NCI-H2196 (cell line): ENCODE measurements at regions not wholly inside any gene's neighbourhood (a gene's known extent, or its start where the extent isn't known, plus 50 kb on each side); places are given as distances from the start of the nearest gene placed in this dataset.

ENCODE experiments used
- DNase-seq: peaks from one replicate; lab custom pipeline; 2025; ENCODE audit not compliant: unreplicated experiment; lab: John Stamatoyannopoulos, UW

DNA sequence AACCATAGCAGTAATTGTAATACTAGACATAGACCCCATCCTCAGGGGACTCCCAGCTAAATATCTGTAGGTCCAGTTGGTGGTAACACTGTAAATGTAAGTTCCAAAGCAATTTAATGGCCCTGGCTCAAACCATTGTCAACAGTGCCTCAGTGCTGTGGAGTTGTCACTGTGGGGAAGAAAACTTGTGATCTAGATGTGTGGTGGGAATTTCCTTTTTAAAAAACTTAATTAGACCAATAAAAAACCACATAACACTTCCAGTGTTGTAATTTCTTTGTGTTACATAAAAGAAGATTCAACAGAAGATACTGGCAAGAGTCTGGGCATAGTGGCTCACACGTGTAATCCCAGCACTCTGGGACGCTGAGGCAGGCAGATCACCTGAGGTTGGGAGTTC is 138.6 kb upstream of the UMPS start:
- no peak for DNase-seq

DNA sequence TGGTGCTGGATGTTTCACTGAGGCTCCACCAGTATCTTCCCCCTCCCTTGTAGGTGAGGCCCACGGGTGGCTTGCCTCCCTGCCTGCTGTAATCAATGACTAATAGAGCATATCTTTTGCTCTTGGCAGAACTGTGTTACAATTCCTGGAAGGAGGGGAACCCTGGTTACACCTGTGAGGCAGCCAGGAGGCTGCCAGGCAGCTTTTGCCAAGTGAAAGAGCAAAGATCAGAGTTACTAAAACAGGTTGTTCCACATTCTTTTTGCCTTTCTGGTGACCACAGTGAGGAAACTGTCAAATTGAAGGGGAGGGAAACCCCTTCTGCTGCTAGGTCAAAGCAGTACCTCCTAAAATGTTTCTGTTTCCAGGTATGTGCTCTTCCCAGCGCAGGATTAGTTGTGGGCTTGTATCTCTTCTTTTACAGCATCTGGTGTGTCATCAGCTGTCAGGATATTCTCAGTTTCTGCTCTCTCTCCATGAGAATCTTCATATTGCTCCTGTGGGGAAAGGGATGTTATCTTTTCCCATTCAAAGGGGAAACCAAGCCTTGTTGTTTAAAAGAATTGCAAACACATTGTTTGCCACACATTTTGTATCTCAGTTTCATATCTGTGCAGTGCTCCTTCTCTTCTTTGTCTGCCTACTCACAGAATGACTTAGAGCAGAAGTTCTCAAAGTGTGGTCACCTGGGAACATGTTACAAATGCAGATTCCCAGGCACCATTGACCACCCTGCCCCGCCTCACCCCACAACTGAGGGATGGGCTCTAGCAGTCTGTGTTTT is 137.4 kb upstream of the UMPS start:
- DNase-seq = peak; percentile 74

DNA sequence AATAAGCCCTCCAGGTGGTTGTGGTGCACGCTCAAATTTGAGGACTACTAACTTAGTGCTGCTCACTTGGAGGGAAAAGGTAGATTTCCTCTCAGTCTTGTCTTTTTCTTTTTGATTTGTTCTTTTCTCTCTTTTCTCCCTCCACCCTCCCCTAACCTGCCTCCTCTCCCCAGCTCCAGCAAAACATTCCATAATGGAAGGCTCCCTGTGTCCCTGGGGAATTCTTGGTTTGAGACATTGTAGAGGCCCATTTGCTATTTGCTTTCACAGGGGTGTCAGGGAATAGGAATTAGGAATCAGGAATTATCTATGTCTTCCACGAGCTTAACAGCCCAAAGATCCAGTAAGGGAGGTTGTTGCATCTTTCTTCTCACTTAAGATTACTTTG is 136.8 kb upstream of the UMPS start:
- DNase-seq = no peak

DNA sequence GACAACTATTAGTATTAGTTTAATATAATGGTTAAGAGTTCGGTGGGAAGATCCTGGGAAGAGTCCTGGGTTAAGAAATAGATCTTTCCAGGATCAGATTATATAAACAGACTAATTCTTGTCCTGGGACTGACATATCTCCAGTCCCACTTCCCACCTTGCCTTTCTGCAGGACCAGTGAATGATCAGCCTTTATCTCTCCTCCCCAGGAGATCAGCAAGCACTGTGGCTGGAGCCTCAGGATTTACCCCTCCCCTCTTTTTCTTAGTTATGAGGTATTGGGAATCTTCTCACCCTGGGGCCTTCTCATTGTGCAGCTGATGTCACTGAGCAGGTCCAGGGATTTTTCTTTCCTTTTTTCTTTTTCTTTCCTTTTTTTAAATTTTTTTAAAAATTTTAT is 135.7 kb upstream of the UMPS start:
- no peak for DNase-seq

DNA sequence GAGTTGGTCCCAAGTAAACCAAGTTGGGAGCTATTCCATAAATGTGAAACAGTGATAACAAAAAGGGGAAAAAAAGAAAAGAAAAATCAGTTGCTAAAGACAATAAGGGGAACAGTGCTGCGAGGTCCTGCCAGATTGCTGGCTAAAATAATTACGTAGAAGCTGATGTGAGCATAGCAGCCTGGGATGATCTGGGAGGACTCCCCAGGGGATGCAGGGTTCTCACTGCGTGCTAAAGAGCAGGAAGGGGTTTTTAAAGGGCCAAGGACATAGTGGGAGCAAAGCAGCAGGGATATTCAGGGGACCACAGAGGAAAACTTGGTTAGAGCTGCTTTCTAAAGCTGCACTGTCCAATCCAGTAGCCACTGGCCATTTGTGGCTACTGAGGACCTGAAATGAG is 133.0 kb upstream of the UMPS start:
- DNase-seq = no peak

- no peak for DNase-seq
These were observed 132.3 kb upstream of the UMPS start for GRCh38 chr3:124597979-124598378.

DNA sequence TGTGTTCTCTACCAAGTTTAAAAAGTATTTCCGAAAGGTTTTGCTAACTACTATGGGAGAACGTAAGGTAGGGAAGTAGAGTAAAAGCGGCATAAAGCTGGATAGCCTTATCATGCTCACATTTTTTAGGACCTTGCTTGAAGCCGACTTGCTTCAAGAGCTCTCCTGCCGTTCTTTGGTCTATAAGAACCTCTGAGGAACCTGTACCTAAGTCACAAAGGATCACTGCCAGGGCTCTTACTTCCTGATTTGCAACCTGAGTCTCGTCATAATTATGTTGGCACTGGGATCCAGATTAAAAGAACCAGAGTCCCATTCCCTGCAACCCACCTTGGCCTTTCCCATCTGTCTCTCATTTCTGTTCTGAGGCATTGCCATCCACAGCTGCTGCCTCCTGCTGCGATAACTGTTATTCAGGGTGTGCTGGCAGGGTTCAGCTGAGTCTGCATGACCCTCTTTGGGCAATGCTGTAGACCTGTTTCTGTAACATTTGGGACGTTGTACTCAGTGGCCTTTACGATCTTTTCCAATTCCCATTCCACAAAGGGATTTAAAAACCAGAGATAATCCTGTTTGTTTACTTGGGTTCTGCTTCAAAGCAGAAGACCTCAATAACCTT is 131.0 kb upstream of the UMPS start:
- DNase-seq = no peak

DNA sequence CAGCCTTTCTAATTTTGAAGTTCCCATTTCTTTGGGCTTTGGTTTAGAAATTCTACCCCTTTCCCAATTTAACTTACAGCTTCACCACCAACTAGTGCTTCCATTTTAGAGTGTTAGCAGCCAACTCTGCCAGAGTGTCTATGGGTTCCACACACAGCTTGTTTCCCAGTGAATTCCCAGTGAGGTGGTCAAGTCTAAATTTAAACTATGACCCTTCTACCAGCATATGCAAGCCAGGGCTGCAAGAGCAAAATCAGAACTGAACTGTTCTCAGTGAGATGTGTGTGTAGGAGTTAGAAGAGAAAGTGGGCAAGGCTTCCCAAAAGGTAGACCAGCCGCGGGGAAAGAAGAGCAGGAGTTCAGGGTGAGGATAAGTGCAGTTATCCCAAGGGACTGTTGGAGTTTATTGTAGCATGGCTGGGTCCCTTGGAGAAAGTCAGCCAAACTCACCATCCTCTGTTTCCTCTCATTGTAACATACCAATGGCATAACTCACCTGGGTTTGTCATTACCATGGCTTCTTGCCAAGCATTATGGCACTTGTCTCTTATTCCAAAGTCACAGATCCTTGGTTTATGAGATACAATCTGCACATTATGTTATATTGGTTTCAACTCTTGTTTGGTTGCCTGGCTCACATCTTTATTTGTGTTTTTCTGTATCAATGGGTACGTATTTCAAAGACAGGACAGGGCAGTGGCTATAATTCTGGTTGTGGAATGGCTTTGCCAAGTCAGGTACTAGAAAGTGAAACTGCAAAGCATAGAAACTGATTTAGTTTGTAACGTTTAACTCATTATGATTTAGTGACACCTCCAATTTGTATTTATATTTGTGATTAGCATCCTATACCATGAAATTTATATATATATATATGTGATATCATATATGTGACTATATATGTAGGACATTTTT is 130.2 kb upstream of the UMPS start:
- peak; percentile 16 for DNase-seq

DNA sequence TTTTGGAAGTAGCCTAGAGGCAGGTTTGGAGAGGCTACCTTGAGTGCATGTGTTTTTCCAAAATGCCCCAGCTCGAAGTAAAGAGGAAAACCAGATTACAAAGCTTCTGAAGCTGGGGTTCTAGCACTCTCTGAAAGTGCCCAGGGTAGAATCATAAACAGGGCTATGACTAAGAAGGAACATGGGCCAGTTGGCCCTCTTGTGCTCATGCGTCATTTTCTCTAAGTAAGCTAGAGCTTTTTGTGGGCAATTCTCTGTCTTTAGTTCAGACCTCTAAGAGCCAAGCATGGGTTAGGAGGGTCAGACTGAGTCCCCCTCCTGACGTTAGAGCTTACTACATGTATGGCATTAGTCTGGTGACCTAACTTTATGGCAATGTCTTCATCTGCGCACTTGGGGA is 129.5 kb upstream of the UMPS start:
- DNase-seq = no peak

GRCh38 chr3:124601190-124601589 is 129.1 kb upstream of the UMPS start:
- no peak for DNase-seq

DNA sequence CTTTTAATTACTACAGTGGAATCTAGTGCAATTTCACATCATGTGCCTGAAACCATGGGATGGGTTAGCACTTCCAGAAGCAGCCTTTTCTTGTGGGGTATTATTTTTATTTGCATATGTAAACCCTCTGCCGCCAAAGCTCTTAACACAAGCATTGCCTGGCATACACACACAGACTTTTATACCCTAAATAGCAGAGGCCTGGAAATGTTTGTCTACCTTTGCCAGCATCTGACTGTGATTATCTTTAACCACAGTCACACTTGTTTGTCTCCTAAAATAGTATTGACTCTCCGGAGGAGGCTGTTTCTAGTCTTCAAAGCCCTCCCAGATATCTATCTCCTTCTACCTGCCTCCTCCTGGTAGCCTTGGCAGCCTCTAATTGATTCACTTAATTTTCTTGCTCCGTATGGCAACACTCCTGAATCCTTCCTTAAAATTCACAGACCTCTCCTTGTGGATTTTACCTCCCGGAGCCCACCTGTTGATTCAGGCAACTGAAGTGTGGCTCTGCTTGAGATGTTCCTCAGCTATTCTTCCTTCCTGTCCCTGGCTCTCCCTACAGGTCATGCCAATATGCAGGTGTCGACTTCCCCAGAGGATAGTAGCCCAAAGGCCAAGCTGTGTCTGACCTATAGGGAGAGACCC is 127.1 kb upstream of the UMPS start:
- no peak for DNase-seq

DNA sequence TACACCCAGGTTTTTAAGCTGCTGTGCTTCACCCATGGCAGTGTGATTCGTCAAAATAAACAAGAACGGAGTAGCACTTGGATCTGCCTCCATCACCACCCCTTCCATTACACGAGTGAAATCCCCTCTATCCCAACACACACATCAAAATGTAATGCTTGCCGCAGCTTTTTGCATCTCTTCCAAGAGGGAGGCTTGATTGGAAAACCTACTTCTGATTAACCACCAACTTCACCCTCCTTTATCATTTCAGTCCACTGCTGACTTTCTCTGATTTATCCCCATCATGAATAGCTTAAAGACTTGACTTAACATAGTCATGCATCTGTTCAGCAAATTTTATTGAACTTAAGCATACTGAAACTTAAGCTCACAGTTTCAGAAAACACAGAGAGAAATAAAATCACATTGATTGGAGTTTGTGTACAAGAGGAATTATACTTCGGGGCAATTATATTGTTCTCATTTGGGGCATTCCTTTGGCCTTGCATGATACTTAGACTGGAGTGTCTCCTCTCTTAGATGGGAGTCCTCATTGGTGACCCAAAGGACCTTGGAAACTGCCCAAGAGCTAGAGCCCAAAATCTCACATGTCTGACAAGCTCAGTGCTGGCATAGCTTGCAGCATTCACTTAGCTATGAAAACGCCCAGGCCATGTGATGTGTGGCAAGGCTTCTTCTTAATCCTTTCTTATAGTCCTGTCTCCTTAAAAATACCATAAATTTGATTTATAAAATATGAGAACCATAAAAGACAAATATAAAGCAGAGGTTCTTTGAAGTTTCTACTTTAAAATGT is 124.3 kb upstream of the UMPS start:
- no peak for DNase-seq

DNA sequence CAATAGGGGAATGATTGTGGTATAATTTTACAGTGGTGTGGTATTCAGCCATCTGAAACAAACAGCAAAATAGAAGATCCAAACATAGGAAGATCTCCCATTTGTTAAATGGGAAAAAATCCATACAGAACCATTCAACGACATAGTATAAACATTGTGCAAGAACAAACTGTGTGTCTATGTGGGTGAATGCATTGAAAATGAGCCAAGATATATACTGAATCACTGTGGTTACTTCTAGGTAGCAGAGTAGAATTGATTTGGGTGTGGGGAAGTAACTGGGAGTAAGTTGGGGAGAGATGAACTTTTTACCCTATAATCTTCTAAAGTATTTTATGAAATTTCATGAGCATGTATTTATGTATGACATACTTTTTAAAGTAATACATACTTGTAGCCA is 123.1 kb upstream of the UMPS start:
- no peak for DNase-seq

DNA sequence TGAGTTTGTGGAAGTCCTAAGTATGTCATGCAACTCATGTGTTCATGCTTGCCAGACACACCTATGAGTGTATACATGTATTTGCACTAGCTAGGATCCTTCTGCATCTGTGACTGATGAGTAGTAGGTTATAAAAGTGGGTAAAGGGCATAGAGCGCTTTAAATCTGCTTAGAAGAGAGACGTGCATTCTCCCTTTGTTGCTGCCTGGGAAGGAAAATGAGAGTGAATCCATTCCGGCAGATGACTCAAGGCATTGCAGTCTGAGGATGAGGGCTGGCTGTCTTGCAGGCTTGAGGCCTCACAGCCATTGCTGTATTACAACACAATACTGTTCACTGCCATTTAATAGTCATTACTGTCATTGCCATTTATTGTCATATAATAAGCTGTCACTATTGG is 120.8 kb upstream of the UMPS start:
- DNase-seq = no peak

GRCh38 chr3:124610130-124610529 is 120.1 kb upstream of the UMPS start:
- no peak for DNase-seq

- no peak for DNase-seq
These were observed 118.7 kb upstream of the UMPS start for GRCh38 chr3:124611520-124611919.

GRCh38 chr3:124615896-124616543 is 114.2 kb upstream of the UMPS start:
- DNase-seq = no peak

DNA sequence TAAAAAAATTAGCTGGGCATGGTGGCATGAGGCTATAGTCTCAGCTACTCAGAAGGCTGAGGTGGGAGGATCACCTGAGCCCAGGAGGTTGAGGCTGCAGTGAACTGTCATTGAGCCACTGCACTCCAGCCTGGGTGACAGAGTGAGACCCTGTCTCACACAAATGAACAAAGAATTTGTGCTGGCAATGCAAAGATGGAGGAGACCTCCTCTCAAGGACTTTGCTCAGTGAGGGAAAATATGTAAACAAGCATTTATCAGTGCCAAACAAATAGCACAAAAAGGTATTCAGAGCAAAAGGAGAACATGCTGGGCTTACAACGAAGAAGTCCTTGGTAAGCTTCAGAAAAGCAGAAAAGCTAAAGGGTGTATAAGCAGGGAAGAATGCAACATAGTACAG is 113.1 kb upstream of the UMPS start:
- no peak for DNase-seq

DNA sequence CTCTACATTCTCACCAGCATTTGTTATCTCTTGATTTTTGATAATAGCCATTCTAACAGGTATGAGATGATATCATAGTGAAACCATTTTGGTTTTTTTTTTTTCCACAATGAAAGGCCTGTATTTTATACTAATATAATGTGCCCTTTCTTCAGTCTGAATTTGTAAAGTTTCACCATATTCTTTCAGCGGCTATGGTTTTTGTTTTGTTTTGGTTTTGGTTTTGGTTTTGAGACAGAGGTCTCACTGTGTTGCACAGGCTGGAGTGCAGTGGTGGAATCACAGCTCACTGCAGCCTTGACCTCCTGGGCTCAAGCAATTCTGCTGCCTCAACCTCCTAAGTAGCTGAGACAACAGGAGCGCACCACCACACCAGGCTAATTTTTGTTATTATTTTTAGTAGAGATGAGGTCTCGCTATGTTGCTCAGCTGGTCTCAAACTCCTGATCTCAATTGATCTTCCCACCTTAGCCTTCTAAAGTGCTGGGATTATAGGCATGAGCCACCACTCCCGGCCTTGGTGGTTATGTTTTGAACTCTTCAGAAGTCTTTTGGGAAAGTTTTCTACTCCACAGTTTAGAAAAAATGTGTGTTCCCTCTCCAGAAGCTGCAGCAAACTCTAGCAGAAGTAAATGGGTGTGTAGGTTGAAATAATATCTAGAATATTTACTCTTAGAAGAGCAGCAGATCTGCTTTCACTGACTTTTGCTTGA is 110.2 kb upstream of the UMPS start:
- no peak for DNase-seq
